HG03039 (cell line): ENCODE measurements at regions not wholly inside any gene's neighbourhood (a gene's known extent, or its start where the extent isn't known, plus 50 kb on each side); places are given as distances from the start of the nearest gene placed in this dataset.

Experiments
- ATAC-seq: cut with Tn5 transposase; IDR thresholded peaks from one replicate; pipeline ENCODE4 v1.9.1; 2021; ENCODE audit warnings: mild to moderate bottlenecking, moderate library complexity; ENCODE audit not compliant: unreplicated experiment

- no peak for ATAC-seq
These were observed 52.9 kb upstream of the DEFB112 start for GRCh38 chr6:50102676-50103075.

GRCh38 chr6:50110587-50110986 lies 60.9 kb upstream of the DEFB112 start:
- ATAC-seq = no peak

GRCh38 chr6:50112981-50113857 lies 63.5 kb upstream of the DEFB112 start:
- no peak for ATAC-seq

GRCh38 chr6:50116390-50116789 lies 66.7 kb upstream of the DEFB112 start:
- no peak for ATAC-seq

GRCh38 chr6:50116797-50117542 lies 67.2 kb upstream of the DEFB112 start:
- no peak for ATAC-seq

- ATAC-seq = no peak
These were observed 70.6 kb upstream of the DEFB112 start for GRCh38 chr6:50120300-50120699.

- ATAC-seq = no peak
These were observed 74.0 kb upstream of the DEFB112 start for GRCh38 chr6:50123688-50124087.

GRCh38 chr6:50124572-50124971 lies 74.8 kb upstream of the DEFB112 start:
- ATAC-seq = no peak

GRCh38 chr6:50128420-50129005 lies 78.8 kb upstream of the DEFB112 start:
- no peak for ATAC-seq

- ATAC-seq = no peak
These were observed 86.2 kb upstream of the DEFB112 start for GRCh38 chr6:50135968-50136367.

GRCh38 chr6:50141100-50141499 lies 91.4 kb upstream of the DEFB112 start:
- no peak for ATAC-seq

- no peak for ATAC-seq
These were observed 93.4 kb upstream of the DEFB112 start for GRCh38 chr6:50143011-50143719.

- no peak for ATAC-seq
These were observed 95.4 kb upstream of the DEFB112 start for GRCh38 chr6:50145125-50145524.

- no peak for ATAC-seq
These were observed 97.6 kb upstream of the DEFB112 start for GRCh38 chr6:50147371-50147770.

- no peak for ATAC-seq
These were observed 130.9 kb upstream of the DEFB112 start for GRCh38 chr6:50180646-50181045.

GRCh38 chr6:50185006-50185405 lies 135.3 kb upstream of the DEFB112 start:
- no peak for ATAC-seq

- no peak for ATAC-seq
These were observed 137.7 kb upstream of the DEFB112 start for GRCh38 chr6:50187351-50187921.

GRCh38 chr6:50198245-50198644 lies 148.5 kb upstream of the DEFB112 start:
- ATAC-seq = no peak

GRCh38 chr6:50202766-50203165 lies 153.0 kb upstream of the DEFB112 start:
- ATAC-seq = no peak

GRCh38 chr6:50211582-50211981 lies 161.9 kb upstream of the DEFB112 start:
- ATAC-seq = no peak

GRCh38 chr6:50213146-50213545 lies 163.4 kb upstream of the DEFB112 start:
- ATAC-seq = no peak
